ENCODE measurements at regions not wholly inside any gene's neighbourhood (a gene's known extent, or its start where the extent isn't known, plus 50 kb on each side); places are given as distances from the start of the nearest gene placed in this dataset.

DNA sequence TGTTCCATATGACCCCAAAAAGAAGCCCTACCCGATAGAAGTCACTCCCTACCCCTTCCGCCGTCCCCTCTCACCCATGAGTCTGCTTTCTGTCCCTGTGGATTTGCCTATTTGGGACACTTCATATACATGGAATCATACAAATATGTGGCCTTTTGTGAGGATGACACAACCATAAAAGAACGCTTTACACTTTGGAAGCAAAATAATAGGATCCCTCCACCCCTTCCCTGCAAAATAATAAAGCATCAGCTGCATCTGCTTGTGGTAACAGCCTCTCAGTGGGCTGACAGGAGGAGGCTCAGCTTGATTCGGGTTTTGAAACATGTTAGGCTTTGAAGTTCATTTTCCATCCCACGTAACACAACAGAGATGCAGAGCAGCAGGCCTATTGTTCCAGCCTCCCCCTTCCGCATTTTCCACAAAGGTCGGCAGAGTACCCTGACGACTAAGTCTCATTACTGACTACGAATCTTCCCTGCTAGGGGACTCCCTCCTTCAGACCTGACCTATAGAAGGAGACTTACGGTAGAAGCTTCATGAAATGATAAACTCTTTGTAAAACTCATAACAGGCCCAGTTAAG lies 99.1 kb downstream of the ALDH8A1 start:
- Histone ChIP-seq H4K20me1 (ENCODE audit: insufficient read depth) (no peaks in the 10 kb centered on the region), H3F3A (ENCODE audit: insufficient read depth, low read depth) (no peaks in the 10 kb centered on the region), H2AFZ (no peak overlapping the region), H3K27ac (no peak overlapping the region), H3K79me2 (ENCODE audit: low read depth) (no peaks in the 10 kb centered on the region), H3K27me3 (ENCODE audit: insufficient read depth, low read depth) (no peaks in the 10 kb centered on the region), H3K36me3 (ENCODE audit: low read depth) (no peaks in the 10 kb centered on the region), H3K4me2 (no peak overlapping the region), H3K4me1 (replicated peaks; ENCODE audit: insufficient read depth) (no peaks in the 10 kb centered on the region), H3K4me3 (no peak overlapping the region), H3K9me3 (ENCODE audit: insufficient read depth, low read depth) (no peaks in the 10 kb centered on the region), H3K9me2 (ENCODE audit: insufficient read depth) (no peaks in the 10 kb centered on the region)
- no peak for DNase-seq
- POLR2A ChIA-PET (ENCODE audit: unreplicated experiment) = no interaction called here
- TF ChIP-seq, protein P1, sequence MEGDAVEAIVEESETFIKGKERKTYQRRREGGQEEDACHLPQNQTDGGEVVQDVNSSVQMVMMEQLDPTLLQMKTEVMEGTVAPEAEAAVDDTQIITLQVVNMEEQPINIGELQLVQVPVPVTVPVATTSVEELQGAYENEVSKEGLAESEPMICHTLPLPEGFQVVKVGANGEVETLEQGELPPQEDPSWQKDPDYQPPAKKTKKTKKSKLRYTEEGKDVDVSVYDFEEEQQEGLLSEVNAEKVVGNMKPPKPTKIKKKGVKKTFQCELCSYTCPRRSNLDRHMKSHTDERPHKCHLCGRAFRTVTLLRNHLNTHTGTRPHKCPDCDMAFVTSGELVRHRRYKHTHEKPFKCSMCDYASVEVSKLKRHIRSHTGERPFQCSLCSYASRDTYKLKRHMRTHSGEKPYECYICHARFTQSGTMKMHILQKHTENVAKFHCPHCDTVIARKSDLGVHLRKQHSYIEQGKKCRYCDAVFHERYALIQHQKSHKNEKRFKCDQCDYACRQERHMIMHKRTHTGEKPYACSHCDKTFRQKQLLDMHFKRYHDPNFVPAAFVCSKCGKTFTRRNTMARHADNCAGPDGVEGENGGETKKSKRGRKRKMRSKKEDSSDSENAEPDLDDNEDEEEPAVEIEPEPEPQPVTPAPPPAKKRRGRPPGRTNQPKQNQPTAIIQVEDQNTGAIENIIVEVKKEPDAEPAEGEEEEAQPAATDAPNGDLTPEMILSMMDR (conservative IDR thresholded peaks at IDR 0.05) = no peak
- no peak for TF ChIP-seq EZH2 (IDR thresholded peaks at IDR 0.05; ENCODE audit: low read depth)
- CTCF ChIA-PET = no interaction called here
- intact Hi-C loops (cut with micrococcal nuclease; ENCODE audit: unreplicated experiment) = no loop called here
- no TSS peak for BruUV-seq (replicated peaks)

- H2AFZ ChIP-seq = no peak overlapping the region
- intact Hi-C loops (cut with micrococcal nuclease; ENCODE audit: unreplicated experiment) = no loop called here
- H3K4me3 ChIP-seq = no peak overlapping the region
- no peak overlapping the region for H3K27ac ChIP-seq
- no peaks in the 10 kb centered on the region for H3K9me2 ChIP-seq (ENCODE audit: insufficient read depth)
- no peak overlapping the region for H3K4me2 ChIP-seq
- H3K27me3 ChIP-seq (ENCODE audit: insufficient read depth, low read depth) = no peaks in the 10 kb centered on the region
- H3K36me3 ChIP-seq (ENCODE audit: low read depth) = no peaks in the 10 kb centered on the region
- H4K20me1 ChIP-seq (ENCODE audit: insufficient read depth) = no peaks in the 10 kb centered on the region
- H3F3A ChIP-seq (ENCODE audit: insufficient read depth, low read depth) = no peaks in the 10 kb centered on the region
- H3K9me3 ChIP-seq (ENCODE audit: insufficient read depth, low read depth) = no peaks in the 10 kb centered on the region
- BruUV-seq (replicated peaks) = no TSS peak
- H3K79me2 ChIP-seq (ENCODE audit: low read depth) = no peaks in the 10 kb centered on the region
- no peaks in the 10 kb centered on the region for H3K4me1 ChIP-seq (replicated peaks; ENCODE audit: insufficient read depth)
- DNase-seq = no peak
- TF ChIP-seq, protein P1 (conservative IDR thresholded peaks at IDR 0.05) = no peak
- TF ChIP-seq EZH2 (IDR thresholded peaks at IDR 0.05; ENCODE audit: low read depth) = no peak
- ChIA-PET POLR2A (ENCODE audit: unreplicated experiment) (no interaction called here), CTCF (no interaction called here)
These were observed 99.9 kb downstream of the ALDH8A1 start for GRCh38 chr6:134849920-134850447.

DNA sequence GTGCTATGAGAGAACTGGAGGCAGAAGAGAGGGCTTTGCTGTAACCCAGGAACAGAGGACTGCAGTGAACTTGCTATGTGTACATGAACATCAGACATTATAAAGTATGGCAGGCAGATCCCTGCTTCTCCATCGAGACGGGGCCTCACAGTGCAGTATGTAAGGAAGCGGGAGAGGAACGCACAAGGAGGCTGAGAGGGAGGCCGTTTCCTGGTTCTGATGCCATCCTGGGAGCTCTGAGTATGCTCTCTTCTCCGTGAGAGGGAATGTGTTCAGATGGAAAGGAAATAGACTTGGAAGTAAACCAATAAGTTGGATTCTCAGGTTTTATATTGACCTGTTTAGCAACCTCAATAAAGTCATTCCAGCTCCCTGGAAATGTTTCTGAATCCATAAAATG lies 101.8 kb downstream of the ALDH8A1 start:
- no peaks in the 10 kb centered on the region for H4K20me1 ChIP-seq (ENCODE audit: insufficient read depth)
- H3K9me3 ChIP-seq (ENCODE audit: insufficient read depth, low read depth) = no peaks in the 10 kb centered on the region
- H3K4me2 ChIP-seq = no peak overlapping the region
- H3K79me2 ChIP-seq (ENCODE audit: low read depth) = no peaks in the 10 kb centered on the region
- H3K4me1 ChIP-seq (replicated peaks; ENCODE audit: insufficient read depth) = no peaks in the 10 kb centered on the region
- H3K27ac ChIP-seq = no peak overlapping the region
- no peaks in the 10 kb centered on the region for H3K9me2 ChIP-seq (ENCODE audit: insufficient read depth)
- no peak overlapping the region for H3K4me3 ChIP-seq
- BruUV-seq (replicated peaks) = no TSS peak
- no peaks in the 10 kb centered on the region for H3K36me3 ChIP-seq (ENCODE audit: low read depth)
- no peak for DNase-seq
- H2AFZ ChIP-seq = no peak overlapping the region
- no peaks in the 10 kb centered on the region for H3K27me3 ChIP-seq (ENCODE audit: insufficient read depth, low read depth)
- POLR2A ChIA-PET (ENCODE audit: unreplicated experiment) = no interaction called here
- TF ChIP-seq, protein P1 (conservative IDR thresholded peaks at IDR 0.05) = no peak
- TF ChIP-seq EZH2 (IDR thresholded peaks at IDR 0.05; ENCODE audit: low read depth) = no peak
- CTCF ChIA-PET = no interaction called here
- intact Hi-C loops (cut with micrococcal nuclease; ENCODE audit: unreplicated experiment) = no loop called here
- H3F3A ChIP-seq (ENCODE audit: insufficient read depth, low read depth) = no peaks in the 10 kb centered on the region
